GM12873 (cell line): ENCODE measurements at regions not wholly inside any gene's neighbourhood (a gene's known extent, or its start where the extent isn't known, plus 50 kb on each side); places are given as distances from the start of the nearest gene placed in this dataset.
A peak's percentile ranks its signal among the peaks of the same experiment; 100 is the strongest.

ENCODE experiments used
- TF ChIP-seq, protein P1 (sequence below): IDR thresholded peaks from 2 replicates; pipeline ENCODE4 v1.5.1; 2012; ENCODE audit warnings: low read depth, mild to moderate bottlenecking, moderate library complexity, low read length, control low read depth; ENCODE audit not compliant: insufficient read depth; ENCODE audit errors: missing control alignments

DNA sequence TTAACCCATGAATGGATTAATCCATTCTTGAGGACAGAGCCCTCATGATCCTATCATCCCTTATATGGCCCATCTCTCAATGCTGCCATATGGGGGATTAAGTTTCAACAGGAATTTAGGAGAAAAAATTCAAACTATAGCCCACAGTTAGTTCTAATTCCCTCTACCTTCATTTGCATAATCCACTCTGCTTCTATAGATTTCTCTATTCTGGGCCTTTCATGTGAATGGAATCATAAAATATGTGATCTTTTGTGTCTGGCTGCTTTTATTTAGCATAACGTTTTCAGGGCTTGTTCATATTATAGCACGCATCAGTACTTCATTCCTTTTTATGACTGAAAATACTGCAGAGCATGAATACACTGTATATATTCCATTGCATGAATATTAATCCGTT, 55.4 kb downstream of the CTSL start:
- TF ChIP-seq, protein P1, sequence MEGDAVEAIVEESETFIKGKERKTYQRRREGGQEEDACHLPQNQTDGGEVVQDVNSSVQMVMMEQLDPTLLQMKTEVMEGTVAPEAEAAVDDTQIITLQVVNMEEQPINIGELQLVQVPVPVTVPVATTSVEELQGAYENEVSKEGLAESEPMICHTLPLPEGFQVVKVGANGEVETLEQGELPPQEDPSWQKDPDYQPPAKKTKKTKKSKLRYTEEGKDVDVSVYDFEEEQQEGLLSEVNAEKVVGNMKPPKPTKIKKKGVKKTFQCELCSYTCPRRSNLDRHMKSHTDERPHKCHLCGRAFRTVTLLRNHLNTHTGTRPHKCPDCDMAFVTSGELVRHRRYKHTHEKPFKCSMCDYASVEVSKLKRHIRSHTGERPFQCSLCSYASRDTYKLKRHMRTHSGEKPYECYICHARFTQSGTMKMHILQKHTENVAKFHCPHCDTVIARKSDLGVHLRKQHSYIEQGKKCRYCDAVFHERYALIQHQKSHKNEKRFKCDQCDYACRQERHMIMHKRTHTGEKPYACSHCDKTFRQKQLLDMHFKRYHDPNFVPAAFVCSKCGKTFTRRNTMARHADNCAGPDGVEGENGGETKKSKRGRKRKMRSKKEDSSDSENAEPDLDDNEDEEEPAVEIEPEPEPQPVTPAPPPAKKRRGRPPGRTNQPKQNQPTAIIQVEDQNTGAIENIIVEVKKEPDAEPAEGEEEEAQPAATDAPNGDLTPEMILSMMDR, result no peak

DNA sequence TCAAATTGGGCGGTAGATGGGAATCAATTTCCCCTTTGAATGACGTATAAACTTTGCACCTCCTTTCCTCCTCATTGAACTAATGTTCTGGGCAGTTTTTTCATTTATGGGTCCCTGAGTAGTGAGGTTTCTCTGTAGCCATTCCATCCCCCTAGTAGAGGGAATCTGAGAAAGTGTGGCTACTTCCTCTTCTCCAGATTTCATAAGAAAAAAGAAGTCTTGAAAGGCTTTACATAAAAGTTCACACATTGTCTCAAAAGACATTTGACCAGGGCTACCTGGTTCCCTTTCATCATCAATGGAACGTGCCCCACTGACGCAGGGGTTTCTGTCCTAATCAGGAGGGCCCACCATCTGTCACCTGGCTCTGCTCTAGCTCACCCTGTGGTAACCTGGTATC, 57.3 kb downstream of the CTSL start:
- TF ChIP-seq, protein P1, result no peak

DNA sequence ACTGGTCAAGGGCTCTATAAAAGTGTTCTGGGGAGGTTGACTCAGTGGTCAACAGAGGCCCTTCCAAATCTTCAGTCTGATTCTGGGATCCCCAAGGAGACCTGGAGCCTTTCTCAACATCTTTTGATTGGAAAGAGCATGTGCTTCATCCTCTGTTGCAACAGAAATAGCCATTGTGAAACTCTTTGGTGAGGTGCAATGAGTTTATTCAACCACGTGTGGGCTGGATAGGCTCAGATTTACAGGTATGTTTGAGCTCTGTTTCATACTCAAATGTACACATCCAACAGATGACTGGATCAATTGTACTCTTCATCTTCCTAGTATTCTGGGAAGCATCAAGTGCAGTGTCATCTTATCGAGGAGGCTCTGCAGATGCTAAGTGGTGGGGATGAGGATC, 60.5 kb downstream of the CTSL start:
- TF ChIP-seq, protein P1, result no peak

DNA sequence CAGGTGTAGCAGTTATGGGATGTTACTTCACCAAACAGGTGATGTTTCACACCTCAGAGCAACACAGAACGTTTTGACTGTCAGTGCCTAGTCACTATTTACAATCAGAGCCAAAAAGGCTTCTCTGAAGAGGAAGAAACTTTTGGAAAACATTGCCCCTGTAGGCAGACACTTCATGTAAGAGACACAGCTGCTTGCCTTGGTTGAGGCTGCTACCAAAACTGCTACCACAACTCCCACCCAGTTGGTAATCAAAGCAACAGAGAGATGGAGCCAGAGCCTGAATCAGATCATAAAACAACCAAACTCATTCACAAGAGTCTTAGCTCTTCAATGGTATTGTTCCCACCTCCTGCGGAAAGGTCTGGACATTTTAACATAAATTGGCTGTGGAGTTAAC, 61.0 kb downstream of the CTSL start:
- TF ChIP-seq, protein P1, result no peak

DNA sequence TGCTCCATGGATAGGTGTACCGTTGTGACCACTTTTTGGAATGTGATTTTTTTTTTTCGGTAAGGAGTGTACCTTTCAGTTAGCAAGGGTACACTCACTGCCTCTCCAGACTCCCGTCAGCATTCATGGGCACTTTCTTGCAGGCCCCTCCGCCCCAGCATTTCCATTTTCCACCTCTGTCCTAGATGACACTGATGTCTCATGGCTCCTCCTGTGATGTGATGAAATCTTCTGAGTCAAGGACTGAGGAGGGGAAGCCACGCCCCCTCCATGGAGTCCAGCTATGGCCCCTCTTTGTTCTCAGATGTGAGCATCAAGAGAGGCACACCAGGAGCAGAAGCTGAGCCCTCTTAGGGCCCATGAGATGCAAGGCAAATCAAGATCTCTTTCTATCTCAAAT, 61.8 kb downstream of the CTSL start:
- TF ChIP-seq, protein P1, result no peak

DNA sequence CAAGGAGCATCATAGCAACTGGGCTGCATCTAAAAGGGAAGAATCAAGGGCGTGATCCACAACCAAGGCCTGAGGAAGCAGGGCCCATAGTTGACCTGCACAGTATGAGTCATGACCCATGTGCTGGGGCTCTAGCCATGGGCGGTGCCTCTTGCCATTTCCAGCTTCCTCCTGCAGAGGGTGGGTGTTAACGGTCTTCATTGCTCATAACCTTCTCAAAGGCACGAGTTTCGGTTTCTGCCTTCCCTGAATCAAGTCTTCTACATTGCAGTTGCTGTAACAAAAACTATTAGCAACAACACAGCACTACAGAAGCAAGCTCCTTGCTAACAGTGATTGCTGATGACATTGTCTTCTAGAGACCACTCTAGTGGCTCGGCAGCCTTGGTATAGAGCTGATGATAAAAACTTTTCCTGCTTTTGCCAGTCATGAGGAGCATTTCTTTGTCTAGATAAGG, 66.9 kb downstream of the CTSL start:
- TF ChIP-seq, protein P1, result peak; percentile 48

DNA sequence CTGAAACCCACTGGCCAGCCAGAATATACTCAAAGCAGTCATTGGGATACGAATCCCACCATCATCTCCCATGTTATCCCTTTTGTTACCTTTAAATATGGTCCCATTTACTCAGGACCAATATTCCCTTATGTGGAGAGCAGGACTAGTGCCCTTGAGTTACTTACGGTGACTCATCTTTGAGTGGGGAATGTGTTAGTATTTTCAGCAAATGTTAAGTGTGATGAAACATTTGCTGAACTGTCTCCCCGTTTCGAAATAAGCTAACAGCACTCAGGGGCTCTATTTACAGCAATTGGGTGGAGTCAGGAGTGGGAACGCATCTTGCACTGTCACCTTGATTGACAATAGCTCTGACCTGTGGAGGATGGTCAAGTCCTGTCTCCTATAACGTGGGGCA, 67.4 kb downstream of the CTSL start:
- TF ChIP-seq, protein P1, result no peak
